KG1 (cell line): ENCODE measurements at regions not wholly inside any gene's neighbourhood (a gene's known extent, or its start where the extent isn't known, plus 50 kb on each side); places are given as distances from the start of the nearest gene placed in this dataset.
"Not testable (repeated sequence)": the region's sequence is repeated elsewhere in the genome, so short reads cannot be mapped to it uniquely, and the experiment has no call there.

Source experiments
- DNase-seq: peaks from one replicate; lab custom pipeline; 2025; lab: John Stamatoyannopoulos, UW

- no peak for DNase-seq
Observed at GRCh38 chr2:198639580-198639979, 818.2 kb downstream of the SATB2 start.

GRCh38 chr2:198638577-198638976 lies 819.2 kb downstream of the SATB2 start:
- no peak for DNase-seq

- DNase-seq: no peak
Observed at GRCh38 chr2:198630384-198630783, 826.0 kb downstream of the PLCL1 start.

GRCh38 chr2:198628596-198628995 lies 824.2 kb downstream of the PLCL1 start:
- DNase-seq: no peak

- no peak for DNase-seq
Observed at GRCh38 chr2:198622986-198623730, 818.8 kb downstream of the PLCL1 start.

- DNase-seq: no peak
Observed at GRCh38 chr2:198615972-198616371, 811.6 kb downstream of the PLCL1 start.

GRCh38 chr2:198611201-198611600 lies 806.8 kb downstream of the PLCL1 start:
- DNase-seq: no peak

- DNase-seq: no peak
Observed at GRCh38 chr2:198604599-198604998, 800.2 kb downstream of the PLCL1 start.

- not testable (repeated sequence) for DNase-seq
Observed at GRCh38 chr2:198602986-198603385, 798.6 kb downstream of the PLCL1 start.

GRCh38 chr2:198597648-198598047 lies 793.3 kb downstream of the PLCL1 start:
- DNase-seq: no peak

- no peak for DNase-seq
Observed at GRCh38 chr2:198596985-198597384, 792.6 kb downstream of the PLCL1 start.

- no peak for DNase-seq
Observed at GRCh38 chr2:198595721-198596120, 791.3 kb downstream of the PLCL1 start.

- DNase-seq: no peak
Observed at GRCh38 chr2:198591586-198591985, 787.2 kb downstream of the PLCL1 start.

GRCh38 chr2:198587741-198588140 lies 783.3 kb downstream of the PLCL1 start:
- no peak for DNase-seq

- DNase-seq: no peak
Observed at GRCh38 chr2:198587240-198587639, 782.8 kb downstream of the PLCL1 start.

- DNase-seq: no peak
Observed at GRCh38 chr2:198571393-198571792, 767.0 kb downstream of the PLCL1 start.

- no peak for DNase-seq
Observed at GRCh38 chr2:198558176-198558575, 753.8 kb downstream of the PLCL1 start.

- DNase-seq: no peak
Observed at GRCh38 chr2:198546122-198546521, 741.7 kb downstream of the PLCL1 start.

- no peak for DNase-seq
Observed at GRCh38 chr2:198545411-198545810, 741.0 kb downstream of the PLCL1 start.

GRCh38 chr2:198544461-198544860 lies 740.1 kb downstream of the PLCL1 start:
- no peak for DNase-seq

GRCh38 chr2:198534756-198535155 lies 730.4 kb downstream of the PLCL1 start:
- no peak for DNase-seq

- no peak for DNase-seq
Observed at GRCh38 chr2:198525211-198525969, 721.0 kb downstream of the PLCL1 start.

- DNase-seq: no peak
Observed at GRCh38 chr2:198523710-198524109, 719.3 kb downstream of the PLCL1 start.
